BLaER1 (cell line): ENCODE measurements at regions not wholly inside any gene's neighbourhood (a gene's known extent, or its start where the extent isn't known, plus 50 kb on each side); places are given as distances from the start of the nearest gene placed in this dataset.
"Not testable (repeated sequence)": the region's sequence is repeated elsewhere in the genome, so short reads cannot be mapped to it uniquely, and the experiment has no call there.

Experiments
- H3K27ac ChIP-seq: shearing (Covaris generic); formaldehyde crosslinking; 2 replicates; pipeline ENCODE4 v1.8.1; 2022
- H3K27me3 ChIP-seq: shearing (Covaris generic); formaldehyde crosslinking; 2 replicates; pipeline ENCODE4 v1.8.1; 2022
- H3K36me3 ChIP-seq: shearing (Covaris generic); formaldehyde crosslinking; 2 replicates; pipeline ENCODE4 v1.8.1; 2022
- H3K4me1 ChIP-seq: shearing (Covaris generic); formaldehyde crosslinking; 2 replicates; pipeline ENCODE4 v1.8.1; 2022
- H3K4me2 ChIP-seq: shearing (Covaris generic); formaldehyde crosslinking; 2 replicates; pipeline ENCODE4 v1.8.1; 2022
- H3K4me3 ChIP-seq: shearing (Covaris generic); formaldehyde crosslinking; 2 replicates; pipeline ENCODE4 v1.8.1; 2022
- H3K9ac ChIP-seq: shearing (Covaris generic); formaldehyde crosslinking; 2 replicates; pipeline ENCODE4 v1.8.1; 2022
- H3K9me3 ChIP-seq: shearing (Covaris generic); formaldehyde crosslinking; 2 replicates; pipeline ENCODE4 v1.8.1; 2022
- H4K20me1 ChIP-seq: shearing (Covaris generic); formaldehyde crosslinking; 2 replicates; pipeline ENCODE4 v1.8.1; 2022
- Cebpa-rat ChIP-seq: shearing (Covaris generic); IDR thresholded peaks from 2 replicates; pipeline ENCODE4 v1.8.1; 2022

DNA sequence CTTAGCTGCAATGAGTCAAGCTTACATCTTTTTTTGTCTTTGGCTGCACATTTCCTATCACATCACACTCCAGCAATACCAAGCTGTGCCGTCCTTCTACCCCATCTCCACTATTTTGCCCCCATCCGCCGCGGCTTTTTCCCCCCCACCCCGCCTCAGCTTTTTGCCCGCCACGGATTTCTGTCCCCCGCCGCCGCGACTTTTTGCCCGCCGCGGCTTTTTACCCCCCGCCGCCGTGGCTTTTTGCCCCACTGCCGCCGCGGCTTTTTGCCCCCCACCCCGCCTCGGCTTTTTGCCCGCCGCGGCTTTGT is 2785.4 kb downstream of the RPIA start:
- peaks cover 24% of the 10 kb centered on the region for H4K20me1 ChIP-seq
- not testable (repeated sequence) for H3K9ac ChIP-seq, H3K4me2 ChIP-seq, H3K9me3 ChIP-seq, H3K4me3 ChIP-seq, H3K36me3 ChIP-seq, H3K27ac ChIP-seq, H3K4me1 ChIP-seq
- peaks cover 67% of the 10 kb centered on the region for H3K27me3 ChIP-seq

DNA sequence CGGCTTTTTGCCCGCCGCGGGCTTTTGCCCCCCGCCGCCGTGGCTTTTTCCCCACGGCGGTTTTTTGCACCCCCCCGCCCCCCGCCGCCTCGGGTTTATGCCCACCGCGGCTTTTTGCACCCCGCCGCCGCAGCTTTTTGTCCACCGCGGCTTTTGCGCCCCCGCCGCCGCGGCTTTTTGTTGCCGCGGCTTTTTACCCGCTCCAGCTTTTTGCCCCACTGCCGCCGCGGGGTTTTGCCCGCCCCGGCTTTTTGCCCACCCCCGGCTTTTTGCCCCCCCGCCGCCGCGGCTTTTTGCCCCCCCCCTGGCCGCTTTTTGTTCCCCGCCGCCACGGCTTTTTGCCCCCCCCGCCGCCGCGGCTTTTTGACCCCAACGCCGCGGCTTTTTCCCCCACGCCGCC is 2785.8 kb downstream of the RPIA start:
- Histone ChIP-seq H3K4me2 (peak overlapping the region; percentile 52), H3K27me3 (peaks cover 65% of the 10 kb centered on the region), H3K4me3 (peak overlapping the region; percentile 50; the same call in 1 of the 2 replicates), H4K20me1 (peaks cover 24% of the 10 kb centered on the region)
- not testable (repeated sequence) for H3K9me3 ChIP-seq, H3K4me1 ChIP-seq, H3K36me3 ChIP-seq, H3K9ac ChIP-seq, H3K27ac ChIP-seq

DNA sequence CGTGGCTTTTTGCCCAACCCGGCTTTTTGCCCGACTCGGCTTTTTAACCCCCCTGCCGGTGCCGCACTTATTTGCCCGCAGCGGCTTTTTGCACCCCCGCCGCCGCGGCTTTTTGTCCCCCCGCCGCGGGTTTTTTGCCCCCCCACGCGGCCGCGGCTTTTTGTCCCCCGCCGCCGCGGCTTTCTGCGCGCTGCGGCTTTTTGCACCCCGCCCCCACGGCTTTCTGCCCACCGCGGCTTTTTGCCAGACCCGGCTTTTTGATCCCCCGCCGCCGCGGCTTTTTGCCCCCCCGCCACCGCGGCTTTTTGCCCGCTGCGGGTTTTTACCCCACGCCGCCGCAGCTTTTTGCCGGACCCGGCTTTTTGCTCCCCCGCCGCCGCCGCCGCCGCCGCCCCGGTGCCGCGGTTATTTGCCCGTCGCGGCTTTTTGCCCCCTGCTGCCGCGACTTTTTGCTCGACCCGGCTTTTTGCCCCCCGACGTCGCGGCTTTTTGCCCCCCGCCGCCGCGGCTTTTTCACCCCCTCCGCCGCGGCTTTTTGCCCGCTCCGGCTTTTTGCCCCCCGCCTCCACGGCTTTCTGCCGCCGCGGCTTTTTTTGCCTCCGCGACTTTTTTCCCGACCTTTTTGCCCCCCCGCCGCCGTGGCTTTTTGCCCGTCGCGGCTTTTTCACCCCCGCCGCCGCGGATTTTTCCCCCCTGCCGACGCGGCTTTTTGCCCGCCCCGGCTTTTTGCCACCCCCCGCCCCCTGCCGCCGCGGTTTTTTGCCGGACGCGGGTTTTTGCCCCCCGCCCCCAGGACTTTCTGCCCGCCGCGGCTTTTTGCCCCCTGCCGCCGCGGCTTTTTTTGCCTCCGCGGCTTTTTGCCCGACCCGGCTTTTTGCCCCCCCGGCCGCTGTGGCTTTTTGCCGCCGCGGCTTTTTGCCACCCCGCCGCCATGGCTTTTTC is 2786.5 kb downstream of the RPIA start:
- H3K4me1 ChIP-seq: peaks cover 7% of the 10 kb centered on the region
- TF ChIP-seq Cebpa-rat: no peak
- H3K27me3 ChIP-seq: peaks cover 62% of the 10 kb centered on the region
- H3K27ac ChIP-seq: no peak overlapping the region
- H3K4me3 ChIP-seq: peak overlapping the region; percentile 50
- peaks cover 24% of the 10 kb centered on the region for H4K20me1 ChIP-seq
- no peaks in the 10 kb centered on the region for H3K36me3 ChIP-seq
- H3K9ac ChIP-seq: no peak overlapping the region
- H3K4me2 ChIP-seq: peak overlapping the region; percentile 52
- H3K9me3 ChIP-seq: no peaks in the 10 kb centered on the region

DNA sequence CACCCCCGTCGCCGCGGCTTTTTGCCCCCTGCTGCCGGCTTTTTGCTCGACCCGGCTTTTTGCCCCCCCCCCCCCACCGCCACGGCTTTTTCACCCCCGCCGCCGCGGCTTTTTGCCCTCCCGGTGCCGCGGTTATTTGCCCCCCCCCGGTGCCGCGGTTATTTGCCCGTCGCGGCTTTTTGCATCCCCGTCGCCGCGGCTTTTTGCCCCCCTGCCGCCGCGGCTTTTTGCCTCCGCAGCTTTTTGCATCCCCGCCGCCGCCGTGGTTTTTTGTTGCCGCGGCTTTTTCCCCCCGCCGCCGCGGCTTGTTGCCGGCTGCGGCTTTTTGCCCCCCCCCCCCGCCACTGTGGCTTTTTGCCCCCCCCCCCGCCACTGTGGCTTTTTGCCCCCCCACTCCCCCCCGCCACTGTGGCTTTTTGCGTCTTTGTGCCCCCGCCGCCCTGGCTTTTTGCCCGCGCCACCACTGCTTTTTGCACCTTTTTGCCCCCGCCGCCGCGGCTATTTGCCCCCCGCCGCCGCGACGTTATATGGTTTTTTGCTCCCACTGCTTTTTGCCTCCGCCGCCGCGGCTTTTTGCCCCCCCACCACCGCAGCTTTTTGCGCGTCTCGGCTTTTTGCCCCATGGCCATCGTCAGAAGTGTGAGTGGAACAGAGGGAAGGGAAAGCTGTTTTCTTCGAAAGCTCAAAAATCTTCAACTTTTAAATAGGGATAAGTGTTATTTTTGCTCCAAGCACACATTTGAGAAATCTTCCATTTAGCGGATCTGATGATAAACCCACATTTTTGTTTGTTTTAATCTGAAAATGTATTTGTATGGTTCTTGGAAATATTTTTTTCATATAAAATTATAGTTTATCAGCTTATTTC is 2787.6 kb downstream of the RPIA start:
- H3K27ac ChIP-seq, H3K4me1 ChIP-seq, H3K9me3 ChIP-seq, H3K9ac ChIP-seq, H3K36me3 ChIP-seq: not testable (repeated sequence)
- peak overlapping the region; percentile 50; the same call in 1 of the 2 replicates for H3K4me3 ChIP-seq
- H3K27me3 ChIP-seq: peaks cover 57% of the 10 kb centered on the region
- peaks cover 24% of the 10 kb centered on the region for H4K20me1 ChIP-seq
- H3K4me2 ChIP-seq: peak overlapping the region; percentile 52

DNA sequence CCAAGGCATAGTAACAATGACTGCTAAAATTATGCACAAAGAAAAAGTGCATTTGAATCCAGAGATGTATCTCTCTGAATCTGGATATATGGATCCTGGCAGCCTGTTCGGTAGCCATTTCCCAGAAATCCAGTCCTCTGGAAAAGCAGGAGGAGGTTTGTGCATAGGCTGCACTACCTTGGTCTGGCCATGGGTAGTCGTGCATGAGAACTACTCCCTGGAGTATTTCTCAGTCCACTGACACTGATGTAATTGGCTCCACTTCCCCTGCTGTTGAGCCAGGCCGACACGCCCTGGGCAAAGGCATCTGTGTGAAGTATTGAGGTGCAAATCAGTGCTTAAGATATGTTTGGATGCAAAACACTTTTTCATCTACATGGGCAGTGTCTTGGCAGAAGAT is 2793.8 kb downstream of the RPIA start:
- H3K36me3 ChIP-seq, H3K4me1 ChIP-seq, H3K9ac ChIP-seq, H4K20me1 ChIP-seq, H3K4me2 ChIP-seq, H3K4me3 ChIP-seq, H3K27ac ChIP-seq, H3K9me3 ChIP-seq: not testable (repeated sequence)
- H3K27me3 ChIP-seq: peaks cover 17% of the 10 kb centered on the region

DNA sequence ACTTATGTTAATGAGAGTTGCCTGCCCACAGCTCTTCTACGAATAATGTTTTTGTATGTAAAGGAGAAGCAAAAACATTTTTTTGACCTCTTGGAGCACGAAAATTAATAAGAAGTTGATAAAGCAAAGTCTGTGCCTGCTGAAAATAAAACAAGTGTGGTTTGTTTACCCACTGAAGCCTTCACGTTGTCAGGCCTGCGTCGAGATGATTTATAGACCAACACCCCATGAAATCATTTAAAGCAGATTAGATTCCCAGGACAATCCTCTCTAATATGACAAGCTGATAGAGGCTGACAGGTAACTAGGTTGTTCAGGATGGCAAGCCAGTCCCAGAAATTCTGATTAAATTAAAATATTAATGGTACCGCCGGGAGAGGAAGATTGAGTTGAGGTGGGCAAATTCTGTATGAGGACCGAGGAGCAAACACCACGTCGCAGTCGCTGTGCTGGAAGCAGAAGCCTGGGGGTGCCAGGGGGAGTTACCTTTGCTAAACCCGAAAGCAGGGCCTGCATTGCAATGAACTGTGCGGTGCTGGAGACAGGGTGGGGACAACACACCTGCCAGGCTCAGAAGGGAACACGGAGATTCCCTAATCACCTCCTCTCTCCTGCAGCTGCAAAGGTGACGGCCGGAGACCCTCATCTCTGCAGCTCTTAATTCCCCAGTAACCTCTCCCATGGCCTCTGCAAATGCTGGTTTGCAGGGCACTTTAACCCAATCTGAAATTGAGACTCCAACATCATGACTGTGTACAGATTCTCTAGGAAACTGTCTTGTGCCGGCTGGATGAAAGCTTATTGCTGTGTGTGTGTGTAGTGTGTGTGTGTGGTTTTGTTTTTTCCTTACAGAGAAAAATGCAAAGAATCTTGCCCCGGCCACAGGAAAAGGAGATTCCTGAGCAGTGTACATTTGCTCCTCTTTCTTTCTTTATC is 2805.9 kb downstream of the RPIA start:
- H3K4me3 ChIP-seq, H3K4me1 ChIP-seq: not testable (repeated sequence)

DNA sequence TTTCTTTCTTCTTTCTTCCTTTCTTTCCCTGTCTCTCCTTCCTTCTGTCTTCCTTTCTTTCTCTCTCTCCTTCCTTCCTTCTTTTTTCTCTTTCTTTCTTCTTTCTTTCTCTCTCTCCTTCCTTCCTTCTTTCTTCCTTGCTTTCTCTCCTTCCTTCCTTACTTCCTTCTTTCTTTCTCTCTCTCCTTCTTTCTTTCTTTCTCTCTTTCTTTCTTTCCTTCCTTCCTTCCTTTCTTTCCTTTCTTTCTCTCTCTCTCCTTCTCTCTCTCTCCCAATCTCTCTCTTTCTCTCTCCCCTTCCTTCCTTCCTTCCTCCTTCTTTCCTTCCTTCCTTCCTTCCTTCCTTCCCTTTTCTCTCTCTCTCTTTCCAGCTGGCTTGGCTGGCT is 2806.6 kb downstream of the RPIA start:
- not testable (repeated sequence) for H3K27me3 ChIP-seq, H3K36me3 ChIP-seq, H3K4me1 ChIP-seq, H3K27ac ChIP-seq, H3K9ac ChIP-seq, H4K20me1 ChIP-seq, H3K4me3 ChIP-seq, H3K4me2 ChIP-seq
- peaks cover 18% of the 10 kb centered on the region for H3K9me3 ChIP-seq

More for the DNA sequence above, 2805.9 kb downstream of the RPIA start:
- H3K27me3 ChIP-seq, H3K27ac ChIP-seq, H4K20me1 ChIP-seq, H3K9ac ChIP-seq, H3K4me2 ChIP-seq, H3K36me3 ChIP-seq: not testable (repeated sequence)
- peaks cover 14% of the 10 kb centered on the region for H3K9me3 ChIP-seq

DNA sequence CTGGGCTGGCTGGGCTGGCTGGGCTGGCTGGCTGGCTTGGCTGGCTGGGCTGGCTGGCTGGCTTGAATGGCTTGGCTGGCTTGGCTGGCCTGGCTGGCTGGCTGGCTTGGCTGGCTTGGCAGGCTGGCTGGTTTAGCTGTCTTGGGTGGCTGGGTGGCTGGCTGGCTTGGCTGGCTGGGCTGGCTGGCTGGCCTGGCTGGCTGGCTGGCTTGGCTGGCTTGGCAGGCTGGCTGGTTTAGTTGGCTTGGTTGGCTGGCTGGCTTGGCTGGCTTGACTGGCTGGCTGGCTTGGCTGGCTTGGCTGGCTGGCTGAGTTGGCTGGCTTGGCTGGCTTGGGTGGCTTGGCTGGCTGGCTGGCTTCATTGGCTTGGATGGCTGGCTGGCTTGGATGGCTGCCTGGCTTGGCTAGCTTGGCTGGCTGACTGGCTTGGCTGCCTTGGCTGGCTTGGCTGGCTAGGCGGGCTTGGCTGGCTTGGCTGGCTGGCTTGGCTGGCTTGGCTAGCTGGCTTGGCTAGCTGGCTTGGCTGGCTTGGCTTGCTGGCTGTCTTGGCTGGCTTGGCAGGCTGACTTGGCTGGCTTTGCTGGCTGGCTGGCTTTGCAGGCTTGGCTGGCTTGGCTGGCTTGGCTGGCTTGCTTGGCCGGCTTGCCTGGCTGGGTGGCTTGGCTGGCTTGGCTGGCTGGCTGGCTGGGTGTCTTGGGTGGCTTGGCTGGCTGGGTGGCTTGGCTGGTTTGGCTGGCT is 2807.2 kb downstream of the RPIA start:
- not testable (repeated sequence) for H3K36me3 ChIP-seq, H3K4me2 ChIP-seq, H3K9ac ChIP-seq, H3K27ac ChIP-seq, H3K27me3 ChIP-seq, H4K20me1 ChIP-seq, H3K4me1 ChIP-seq, H3K4me3 ChIP-seq
- peaks cover 19% of the 10 kb centered on the region for H3K9me3 ChIP-seq

DNA sequence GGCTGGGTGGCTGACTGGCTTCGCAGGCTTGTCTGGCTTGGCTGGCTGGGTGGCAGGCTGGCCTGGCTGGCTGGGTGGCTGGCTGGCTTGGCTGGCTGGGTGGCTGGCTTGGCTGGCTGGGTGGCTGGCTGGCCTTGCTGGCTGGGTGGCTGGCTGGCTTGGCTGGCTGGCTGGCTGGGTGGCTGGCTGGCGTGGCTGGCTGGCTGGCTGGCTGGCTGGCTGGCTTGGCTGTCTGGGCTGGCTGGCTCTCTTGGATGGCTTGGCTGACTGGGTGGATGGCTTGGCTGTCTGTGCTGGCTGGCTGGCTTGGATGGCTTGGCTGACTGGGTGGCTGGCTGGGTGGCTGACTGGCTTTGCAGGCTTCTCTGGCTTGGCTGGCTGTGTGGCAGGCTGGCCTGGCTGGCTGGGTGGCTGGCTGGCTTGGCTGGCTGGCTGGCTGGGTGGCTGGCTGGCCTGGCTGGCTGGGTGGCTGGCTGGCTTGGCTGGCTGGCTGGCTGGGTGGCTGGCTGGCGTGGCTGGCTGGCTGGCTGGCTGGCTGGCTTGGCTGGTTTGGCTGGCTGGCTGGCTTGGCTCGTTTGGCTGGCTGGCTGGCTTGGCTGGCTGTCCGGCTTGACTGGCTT is 2808.1 kb downstream of the RPIA start:
- H4K20me1 ChIP-seq, H3K36me3 ChIP-seq, H3K4me3 ChIP-seq, H3K4me2 ChIP-seq, H3K27ac ChIP-seq, H3K9ac ChIP-seq, H3K27me3 ChIP-seq, H3K4me1 ChIP-seq: not testable (repeated sequence)
- H3K9me3 ChIP-seq: peaks cover 28% of the 10 kb centered on the region

DNA sequence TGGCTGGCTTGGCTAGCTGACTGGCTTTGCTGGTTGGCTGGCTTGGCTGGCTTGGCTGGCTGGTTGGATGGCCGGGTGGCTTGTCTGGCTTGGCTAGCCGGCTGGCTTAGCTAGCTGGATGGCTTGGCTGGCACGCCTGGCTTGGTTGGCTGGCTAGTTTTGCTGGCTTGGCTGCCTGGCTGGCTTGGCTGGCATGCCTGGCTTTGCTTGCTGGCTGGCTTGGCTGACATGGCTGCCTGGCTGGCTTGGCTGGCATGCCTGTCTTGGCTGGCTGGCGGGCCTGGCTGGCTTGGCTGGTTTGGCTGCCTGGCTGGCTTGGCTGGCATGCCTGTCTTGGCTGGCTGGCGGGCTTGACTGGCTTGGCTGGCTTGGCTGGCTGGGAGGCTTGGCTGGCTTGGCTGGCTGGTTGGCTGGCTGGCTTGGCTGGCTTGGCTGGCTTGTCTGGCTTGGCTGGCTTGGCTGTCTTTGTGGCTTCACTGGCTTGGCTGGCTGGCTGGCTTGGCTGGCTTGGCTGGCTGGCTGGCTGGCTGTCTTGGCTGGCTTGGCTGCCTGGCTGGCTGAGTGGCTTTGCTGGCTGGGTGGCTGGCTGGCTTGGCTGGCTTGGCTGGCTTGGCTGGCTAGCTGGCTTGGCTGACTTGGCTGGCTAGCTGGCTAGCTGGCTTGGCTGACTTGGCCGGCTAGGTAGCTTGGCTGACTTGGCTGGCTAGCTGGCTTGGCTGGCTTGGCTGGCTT is 2808.9 kb downstream of the RPIA start:
- H3K27me3 ChIP-seq, H3K4me2 ChIP-seq: not testable (repeated sequence)

DNA sequence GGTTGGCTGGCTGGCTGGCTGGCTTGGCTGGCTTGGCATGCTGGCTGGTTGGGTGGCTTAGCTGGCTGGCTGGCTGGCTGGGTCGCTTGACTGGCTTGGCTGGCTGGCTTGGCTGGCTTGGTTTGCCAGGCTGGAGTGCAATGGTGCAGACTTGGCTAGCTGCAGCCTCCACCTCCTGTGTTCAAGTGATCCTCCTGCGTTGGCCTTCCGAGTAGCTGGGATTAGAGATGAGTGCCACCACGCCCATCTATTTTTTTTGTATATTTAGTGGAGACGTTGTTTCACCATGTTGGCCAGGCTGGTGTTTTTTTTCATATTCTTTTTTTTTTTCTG is 2809.5 kb downstream of the RPIA start:
- not testable (repeated sequence) for H3K27ac ChIP-seq, H3K27me3 ChIP-seq, H3K4me1 ChIP-seq, H4K20me1 ChIP-seq, H3K9ac ChIP-seq, H3K4me2 ChIP-seq, H3K4me3 ChIP-seq, H3K36me3 ChIP-seq
- peaks cover 28% of the 10 kb centered on the region for H3K9me3 ChIP-seq

More for the DNA sequence above, 2808.9 kb downstream of the RPIA start:
- not testable (repeated sequence) for H4K20me1 ChIP-seq, H3K9ac ChIP-seq, H3K36me3 ChIP-seq, H3K27ac ChIP-seq, H3K4me3 ChIP-seq, H3K4me1 ChIP-seq
- peaks cover 28% of the 10 kb centered on the region for H3K9me3 ChIP-seq

DNA sequence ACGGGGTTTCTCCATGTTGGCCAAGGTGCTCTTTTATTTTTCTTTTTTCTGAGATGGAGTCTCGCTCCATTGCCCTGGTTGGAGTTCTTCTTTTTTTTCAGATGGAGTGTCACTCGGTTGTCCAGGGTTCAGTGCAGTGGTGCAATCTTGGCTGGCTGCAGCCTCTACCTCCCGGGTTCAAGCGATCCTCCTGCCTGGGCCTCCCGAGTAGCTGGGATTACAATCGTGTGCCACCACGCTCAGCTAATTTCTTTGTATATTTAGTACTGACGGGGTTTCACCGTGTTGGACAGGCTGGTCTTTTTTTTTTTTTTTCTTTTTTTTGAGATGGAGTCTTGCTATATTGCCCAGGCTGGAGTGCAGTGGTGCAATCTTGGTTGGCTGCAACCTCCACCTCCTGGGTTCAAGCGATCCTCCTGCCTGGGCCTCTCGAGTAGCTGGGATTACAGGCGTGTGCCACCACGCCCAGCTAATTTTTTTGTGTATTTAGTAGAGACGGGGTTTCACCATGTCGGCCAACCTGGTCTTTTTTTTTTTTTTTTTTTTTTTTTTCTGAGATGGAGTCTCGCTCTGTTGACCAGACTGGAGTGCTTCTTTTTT is 2810.1 kb downstream of the RPIA start:
- not testable (repeated sequence) for H3K4me3 ChIP-seq, H3K36me3 ChIP-seq, H3K27ac ChIP-seq, H3K4me1 ChIP-seq, H3K4me2 ChIP-seq, H3K9ac ChIP-seq, H4K20me1 ChIP-seq, H3K27me3 ChIP-seq
- H3K9me3 ChIP-seq: peaks cover 28% of the 10 kb centered on the region
